ENCODE measurements at regions not wholly inside any gene's neighbourhood (a gene's known extent, or its start where the extent isn't known, plus 50 kb on each side); places are given as distances from the start of the nearest gene placed in this dataset.

GRCh38 chr2:8529706-8530277 is 152.1 kb upstream of the ID2 start:
- no peak for DNase-seq

- no peak for DNase-seq
Observed at GRCh38 chr2:8531481-8531880, 150.4 kb upstream of the ID2 start.

- no peak for DNase-seq
Observed at GRCh38 chr2:8532438-8532837, 149.4 kb upstream of the ID2 start.

GRCh38 chr2:8533923-8534322 is 147.9 kb upstream of the ID2 start:
- DNase-seq = no peak

GRCh38 chr2:8534386-8534728 is 147.5 kb upstream of the ID2 start:
- no peak for DNase-seq

GRCh38 chr2:8534729-8535468 is 147.0 kb upstream of the ID2 start:
- DNase-seq = peak; percentile 96

GRCh38 chr2:8535469-8535795 is 146.4 kb upstream of the ID2 start:
- no peak for DNase-seq

- DNase-seq = no peak
Observed at GRCh38 chr2:8535821-8536685, 145.8 kb upstream of the ID2 start.

- DNase-seq = no peak
Observed at GRCh38 chr2:8536686-8537561, 144.9 kb upstream of the ID2 start.

GRCh38 chr2:8537562-8538155 is 144.2 kb upstream of the ID2 start:
- DNase-seq = no peak

- no peak for DNase-seq
Observed at GRCh38 chr2:8538531-8538930, 143.3 kb upstream of the ID2 start.

- no peak for DNase-seq
Observed at GRCh38 chr2:8538931-8539621, 142.8 kb upstream of the ID2 start.

GRCh38 chr2:8539743-8540551 is 141.9 kb upstream of the ID2 start:
- DNase-seq = peak; percentile 60

- DNase-seq = no peak
Observed at GRCh38 chr2:8540552-8541055, 141.3 kb upstream of the ID2 start.

GRCh38 chr2:8541223-8541622 is 140.6 kb upstream of the ID2 start:
- no peak for DNase-seq

GRCh38 chr2:8541636-8542035 is 140.2 kb upstream of the ID2 start:
- no peak for DNase-seq

GRCh38 chr2:8542381-8543059 is 139.3 kb upstream of the ID2 start:
- DNase-seq = no peak

- DNase-seq = no peak
Observed at GRCh38 chr2:8543060-8543382, 138.8 kb upstream of the ID2 start.

- DNase-seq = peak; percentile 99
Observed at GRCh38 chr2:8543383-8544170, 138.3 kb upstream of the ID2 start.
